ENCODE measurements at regions not wholly inside any gene's neighbourhood (a gene's known extent, or its start where the extent isn't known, plus 50 kb on each side); places are given as distances from the start of the nearest gene placed in this dataset.
A peak's percentile ranks its signal among the peaks of the same experiment; 100 is the strongest.
"Not testable (repeated sequence)": the region's sequence is repeated elsewhere in the genome, so short reads cannot be mapped to it uniquely, and the experiment has no call there.

DNA sequence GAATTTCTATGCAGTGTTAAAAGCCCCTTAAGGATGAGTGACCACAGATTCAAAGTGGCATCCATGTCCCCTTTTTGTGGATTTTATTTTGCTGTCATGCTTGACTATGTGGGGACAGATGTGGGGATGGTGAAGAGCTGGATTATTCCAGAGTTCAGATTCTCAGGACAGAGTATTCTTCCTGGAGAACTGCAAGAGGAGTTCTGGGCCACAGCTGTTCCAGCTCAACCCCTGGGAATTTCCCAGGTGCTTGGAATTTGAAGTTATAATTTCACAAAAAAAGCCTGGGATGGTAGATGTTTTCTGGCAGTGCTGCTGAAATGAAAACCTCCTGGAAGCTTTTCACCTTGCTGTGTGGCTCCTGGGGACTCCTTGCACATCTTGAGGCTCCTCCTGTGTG, 671.8 kb upstream of the MARCKS start:
- peak in 1 of 2 donors; percentile 8 for DNase-seq (ENCODE audit: low read depth in 2 of 2)

DNA sequence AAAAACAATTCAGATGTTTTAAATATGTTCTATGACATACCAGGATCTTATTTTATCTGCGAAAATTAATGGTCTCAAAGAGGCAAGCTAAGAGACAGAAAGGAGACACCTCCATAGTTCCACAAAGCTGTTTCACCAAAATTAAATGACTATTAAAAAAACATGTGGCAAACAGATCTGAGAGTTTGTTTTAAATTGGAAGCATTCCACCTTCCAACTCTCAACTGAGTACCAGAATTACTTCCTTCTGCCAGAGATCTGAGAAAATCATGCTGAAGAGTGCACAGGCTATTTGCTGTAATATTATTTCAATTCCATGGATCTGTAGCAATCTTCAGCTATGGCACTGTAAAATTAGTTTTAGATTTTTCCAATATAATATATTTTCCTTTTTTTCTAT, 669.5 kb upstream of the MARCKS start:
- DNase-seq (ENCODE audit: low read depth in 2 of 2), result no peak

DNA sequence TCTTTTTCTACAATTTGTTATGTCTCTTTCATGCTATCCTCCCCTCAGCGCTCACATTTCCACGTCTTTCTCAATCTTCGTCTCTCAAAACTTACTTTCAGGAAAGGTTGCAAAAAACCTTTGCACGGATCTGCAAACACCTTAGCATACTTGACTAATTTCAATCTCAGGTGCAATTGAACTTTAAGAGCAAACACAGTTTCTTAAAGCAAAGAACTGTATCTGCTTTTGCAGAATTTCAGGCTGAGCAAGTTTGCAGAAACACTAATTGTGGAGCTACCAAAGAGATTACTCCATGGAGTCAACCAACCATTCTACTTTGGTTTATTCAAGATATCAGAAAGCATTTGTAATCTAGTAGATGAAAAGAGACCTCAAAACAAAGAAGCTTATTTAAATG, 668.2 kb upstream of the MARCKS start:
- no peak for DNase-seq (ENCODE audit: low read depth in 2 of 2)

DNA sequence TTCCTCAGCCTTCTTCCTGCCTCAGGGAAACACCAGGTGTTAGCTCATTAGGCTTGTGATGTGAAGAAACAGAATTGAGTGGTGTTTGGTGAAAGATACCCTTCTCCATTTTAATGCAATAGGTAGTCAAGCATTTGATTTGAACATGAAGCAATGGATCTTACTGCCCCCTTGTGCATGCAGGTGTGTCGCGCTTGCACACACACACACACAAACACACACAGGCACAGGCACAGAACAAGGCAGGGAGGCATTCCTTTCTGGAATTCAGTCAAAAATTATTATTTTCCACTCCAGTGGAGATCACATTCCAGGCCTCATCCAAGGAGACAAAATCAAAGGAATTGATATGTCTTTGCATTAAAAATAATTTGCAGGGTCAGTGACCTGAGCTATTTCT, 667.0 kb upstream of the MARCKS start:
- peak in 1 of 2 donors; percentile 25 for DNase-seq (ENCODE audit: low read depth in 2 of 2)

DNA sequence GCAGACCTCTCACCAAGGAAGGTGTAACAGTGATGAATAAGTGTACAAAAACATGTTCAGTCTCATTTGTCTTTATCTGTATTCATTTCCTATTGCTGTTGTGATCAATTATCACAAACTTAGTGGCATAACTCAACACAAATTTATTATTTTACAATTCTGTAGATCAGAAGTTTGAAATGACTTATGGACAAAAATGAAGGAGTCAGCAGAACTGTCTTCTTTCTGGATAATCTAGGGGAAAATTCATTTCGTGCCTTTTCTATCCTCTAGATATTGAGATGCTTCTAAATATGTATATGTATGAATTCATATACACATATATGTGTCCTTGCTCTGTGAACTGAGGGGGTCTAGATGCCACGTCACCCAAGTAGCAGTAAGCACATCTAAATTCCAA, 663.1 kb upstream of the MARCKS start:
- DNase-seq (ENCODE audit: low read depth in 2 of 2), result no peak

DNA sequence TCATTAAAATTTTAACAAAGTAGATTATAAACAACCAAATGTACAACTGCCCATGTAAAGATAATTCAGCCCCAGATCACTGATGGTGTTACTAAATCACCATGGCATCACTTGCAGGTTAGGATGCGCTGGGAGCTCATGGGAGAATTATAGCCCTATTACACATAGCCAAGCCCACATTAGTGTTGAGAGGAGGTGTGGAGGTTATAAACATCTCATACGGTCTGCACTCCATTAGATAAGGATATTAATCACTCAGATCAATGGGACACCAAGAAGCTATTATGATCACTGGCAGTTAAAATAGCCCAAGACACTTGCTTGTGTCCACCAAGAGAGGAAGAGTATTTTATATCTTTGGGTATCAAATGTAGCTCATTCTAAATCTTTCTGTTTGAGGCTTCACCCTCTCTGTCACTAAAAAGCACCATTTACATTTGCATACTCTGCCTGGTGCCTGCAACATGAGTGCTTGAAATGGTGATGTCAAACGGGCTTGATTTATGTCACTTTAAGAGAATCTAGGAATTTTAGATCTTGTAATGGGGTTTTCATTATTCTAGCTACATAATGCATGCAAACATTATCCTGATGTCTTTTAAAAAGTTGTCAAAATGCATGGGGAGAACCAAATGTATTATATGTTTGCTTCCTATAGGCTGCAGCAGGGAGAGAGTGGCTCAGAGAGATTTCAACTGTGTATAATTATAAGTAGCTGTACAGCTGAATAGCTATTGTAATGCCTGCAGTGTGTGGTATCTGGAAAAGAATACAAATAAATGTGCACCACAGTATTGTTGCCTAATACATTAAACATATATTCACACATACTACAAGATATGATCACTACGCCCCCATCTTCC, 654.1 kb upstream of the MARCKS start:
- DNase-seq (ENCODE audit: low read depth in 2 of 2), result no peak

DNA sequence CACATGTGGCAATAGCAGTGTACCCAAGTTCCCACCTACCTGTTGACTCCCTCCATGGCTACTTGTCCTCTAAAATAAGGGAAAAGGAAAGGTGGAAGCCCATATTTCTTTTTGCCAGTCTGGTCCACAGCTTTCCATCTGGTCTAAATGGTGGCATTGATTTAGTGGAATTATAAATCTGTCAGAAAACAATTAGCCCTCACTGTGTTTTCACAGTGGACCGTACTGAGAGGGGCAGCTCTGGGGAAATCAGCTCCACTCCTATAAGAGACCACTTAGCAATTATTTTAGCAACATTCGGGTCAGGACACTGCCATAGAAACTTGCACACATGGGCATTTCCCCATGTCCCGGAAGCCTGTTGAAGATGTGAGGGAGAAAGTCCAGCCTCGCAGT, 653.4 kb upstream of the MARCKS start:
- no peak for DNase-seq (ENCODE audit: low read depth in 2 of 2)

DNA sequence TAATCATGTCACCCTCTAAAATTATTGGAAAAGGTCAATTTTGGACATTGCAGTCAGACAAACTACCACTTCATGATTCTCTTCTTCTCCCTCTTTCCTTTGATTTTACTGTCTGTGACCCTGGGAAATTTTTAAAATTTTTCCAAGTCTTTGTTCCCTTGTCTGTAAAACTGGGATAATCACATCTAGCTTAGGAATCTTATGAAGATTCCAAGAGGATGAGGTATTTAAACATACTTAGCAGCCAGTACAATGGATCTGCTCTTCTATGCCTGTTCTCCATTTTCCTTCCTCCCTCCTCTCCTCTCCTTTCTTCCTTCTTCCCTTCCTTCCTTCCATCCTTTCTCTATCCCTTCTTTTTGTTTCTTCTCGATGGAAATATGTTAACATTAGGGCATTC, 651.6 kb upstream of the MARCKS start:
- no peak for DNase-seq (ENCODE audit: low read depth in 2 of 2)

DNA sequence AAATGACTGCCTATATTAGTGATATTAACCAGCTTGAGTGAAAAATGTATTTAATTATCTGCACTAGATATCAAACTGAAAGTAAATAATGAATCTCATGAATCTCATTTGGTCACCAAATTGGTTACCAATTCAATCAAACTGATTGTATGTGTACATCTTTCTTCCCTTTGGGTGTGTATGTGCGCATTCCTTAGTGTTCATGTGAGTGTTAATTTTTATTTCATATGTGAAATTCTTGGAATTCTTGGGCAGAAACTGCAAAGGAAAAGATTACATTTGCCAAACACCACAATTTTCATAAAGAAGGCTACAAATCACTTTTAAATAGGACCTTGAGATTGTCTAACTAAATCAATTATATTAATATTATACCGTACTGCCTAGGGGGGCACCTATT, 648.4 kb upstream of the MARCKS start:
- peak in 1 of 2 donors; percentile 8 for DNase-seq (ENCODE audit: low read depth in 2 of 2)

DNA sequence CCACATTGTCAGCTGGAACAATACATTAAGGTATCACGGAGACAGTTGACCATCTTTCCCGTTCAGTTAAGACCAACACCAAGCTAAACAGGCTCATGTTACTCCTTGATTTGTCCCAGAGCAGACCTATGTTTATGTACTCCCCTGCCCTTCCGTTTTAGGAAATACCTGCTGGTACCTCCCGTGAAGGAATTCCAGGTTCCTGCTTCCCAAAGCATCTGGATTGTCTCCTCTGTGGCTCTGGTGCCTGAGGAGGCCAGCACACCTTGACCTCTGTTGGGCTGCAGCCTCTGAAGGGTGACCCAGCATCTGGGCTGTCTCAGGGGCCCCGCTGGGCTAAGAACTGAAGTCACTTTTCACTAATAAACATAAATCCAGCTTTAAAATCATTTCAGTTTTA, 647.8 kb upstream of the MARCKS start:
- no peak for DNase-seq (ENCODE audit: low read depth in 2 of 2)

DNA sequence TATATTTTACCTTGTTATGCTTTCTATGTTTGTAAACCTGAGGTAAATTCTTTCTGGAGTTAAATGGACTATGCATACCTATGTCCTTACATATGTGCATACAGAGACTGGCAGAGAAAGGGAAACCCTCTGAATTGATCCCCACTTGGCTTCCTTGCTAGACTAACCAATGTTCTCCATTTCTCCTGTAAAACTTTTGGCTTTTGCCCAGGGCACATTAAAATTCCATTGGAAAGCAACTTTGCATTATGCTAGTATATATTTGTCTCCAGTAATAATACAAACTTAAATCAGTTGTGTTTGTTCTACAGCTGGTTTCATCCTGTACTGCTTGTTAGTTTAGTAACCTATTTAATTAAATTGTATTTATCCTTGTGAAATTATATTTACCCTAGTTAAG, 646.0 kb upstream of the MARCKS start:
- no peak for DNase-seq (ENCODE audit: low read depth in 2 of 2)

DNA sequence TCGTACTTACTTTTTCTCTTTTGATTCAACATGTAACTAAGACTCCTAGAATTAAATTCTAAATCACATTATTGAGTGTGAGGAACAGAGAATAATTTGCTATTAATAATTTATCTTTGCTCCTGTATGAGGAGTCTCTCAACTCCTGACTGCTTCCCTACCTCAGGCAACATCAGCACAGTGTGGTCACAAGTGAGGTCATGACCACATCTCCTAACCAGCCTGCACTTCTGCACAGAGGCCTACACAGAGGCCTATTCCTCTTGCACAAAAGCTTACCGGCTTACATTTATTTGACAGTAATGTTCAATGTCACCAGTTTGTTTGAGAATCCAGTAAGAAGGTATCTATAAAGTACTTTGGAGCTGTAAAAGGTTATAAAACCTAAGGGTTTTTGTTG, 637.4 kb upstream of the MARCKS start:
- DNase-seq (ENCODE audit: low read depth in 2 of 2), result no peak

DNA sequence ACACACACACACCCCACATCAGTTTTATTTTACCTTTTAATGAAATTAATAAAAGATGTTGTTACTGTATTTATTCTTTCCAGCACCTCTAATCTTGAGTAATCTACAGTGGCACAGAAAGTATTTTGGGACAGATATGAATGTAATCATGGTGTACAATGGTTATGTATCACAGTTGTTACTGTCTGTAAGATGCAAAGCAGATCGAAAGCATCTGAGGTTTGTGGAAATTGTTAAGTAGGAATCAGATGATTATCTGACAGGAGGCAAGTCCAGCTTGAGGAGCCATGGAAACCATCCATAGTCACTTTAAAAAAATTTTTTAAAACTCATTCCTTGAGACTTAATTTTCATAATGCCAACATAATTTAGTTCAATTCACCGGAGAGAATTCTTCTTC, 636.3 kb upstream of the MARCKS start:
- DNase-seq (ENCODE audit: low read depth in 2 of 2), result no peak

DNA sequence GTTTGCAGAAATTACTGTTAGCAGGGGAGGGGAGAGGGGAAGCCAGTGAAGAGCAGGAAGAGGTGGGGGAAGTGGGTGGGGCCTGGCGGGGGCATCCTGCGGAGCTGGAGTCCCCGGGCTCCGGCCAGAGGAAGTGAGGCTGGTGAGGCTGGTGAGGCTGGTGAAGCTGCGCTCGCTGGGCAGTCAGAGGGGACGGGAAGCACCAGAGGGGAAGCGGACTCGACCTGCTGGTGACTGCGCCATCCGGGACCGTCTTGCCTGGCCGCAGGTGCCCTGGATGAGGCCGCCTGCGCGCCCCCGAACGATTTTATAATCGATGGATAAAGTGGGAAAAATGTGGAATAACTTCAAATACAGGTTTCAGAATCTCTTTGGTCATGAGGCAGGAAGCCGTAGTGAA, 635.3 kb upstream of the MARCKS start:
- DNase-seq (ENCODE audit: low read depth in 2 of 2), result no peak

DNA sequence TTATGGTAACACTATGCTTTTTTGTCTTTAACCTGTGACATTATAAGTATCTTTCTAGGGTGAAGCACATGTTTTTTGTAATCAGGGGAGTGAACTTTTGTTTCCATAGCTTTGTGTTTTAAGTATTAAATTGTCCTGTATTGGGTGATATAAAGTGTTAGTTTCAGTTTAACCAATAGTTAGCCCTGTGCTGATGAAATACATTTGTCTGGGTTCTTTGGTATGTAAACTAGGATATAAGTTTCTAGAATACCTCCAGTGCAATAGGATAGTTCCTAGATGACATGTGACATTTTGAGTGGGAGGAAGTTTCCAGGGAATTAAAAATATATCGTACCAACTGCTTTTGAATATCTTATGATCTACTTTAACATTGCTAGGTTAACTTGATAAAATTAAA, 611.0 kb upstream of the MARCKS start:
- DNase-seq (ENCODE audit: low read depth in 2 of 2), result no peak

DNA sequence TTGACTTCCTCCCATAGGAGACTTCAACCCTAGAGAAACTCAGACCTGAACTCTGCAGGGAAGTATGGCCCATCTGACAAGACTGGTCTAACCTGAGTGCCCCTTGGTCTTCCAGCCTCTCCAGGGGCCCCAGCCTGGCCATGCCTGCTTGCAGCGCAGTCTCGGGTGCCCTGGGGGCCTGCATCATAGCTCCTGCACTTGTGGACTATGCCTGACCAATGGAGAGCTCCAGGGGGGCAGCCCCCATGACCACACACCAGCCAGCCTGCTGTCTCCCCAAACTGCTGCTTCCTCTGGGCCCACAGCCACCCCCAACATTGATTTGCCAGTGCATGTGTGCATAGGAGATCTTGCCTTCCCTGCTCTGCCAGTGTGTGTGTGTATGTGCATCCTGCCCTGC, 608.6 kb upstream of the MARCKS start:
- DNase-seq (ENCODE audit: low read depth in 2 of 2), result no peak

DNA sequence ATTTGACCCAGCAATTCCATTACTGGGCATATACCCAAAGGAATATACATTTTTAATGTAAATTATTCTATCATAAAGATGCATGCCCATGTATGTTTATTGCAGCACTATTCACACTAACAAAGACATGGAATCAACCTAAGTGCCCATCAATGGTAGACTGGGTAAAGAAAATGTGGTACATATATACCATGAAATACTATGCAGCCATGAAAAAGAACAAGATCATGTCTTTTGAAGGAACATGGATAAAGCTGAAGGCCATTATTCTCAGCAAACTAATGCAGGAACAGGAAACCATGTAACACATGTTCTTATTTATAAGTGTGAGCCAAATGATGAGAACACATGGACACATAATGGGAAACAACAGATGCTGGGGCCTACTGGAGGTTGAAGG, 603.0 kb upstream of the MARCKS start:
- not testable (repeated sequence) for DNase-seq (ENCODE audit: low read depth in 2 of 2)

DNA sequence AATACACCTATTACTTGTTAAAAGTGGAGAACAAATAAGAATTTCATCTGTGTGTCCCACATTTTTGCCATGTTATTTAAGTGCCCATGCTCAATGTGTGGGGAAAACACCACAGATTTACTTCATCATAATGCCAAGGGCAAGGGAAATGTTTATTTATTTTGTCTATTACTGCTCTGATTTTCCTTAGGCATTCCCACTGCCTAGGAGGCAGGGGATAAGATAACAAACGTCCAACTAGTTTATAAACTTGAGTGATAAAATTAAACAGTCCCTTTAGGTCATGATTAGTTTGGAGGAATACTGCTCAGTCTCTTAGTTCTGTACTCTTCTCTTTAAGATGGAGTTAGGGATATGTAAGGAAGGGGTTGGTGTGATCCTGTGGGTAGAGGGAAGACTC, 598.4 kb upstream of the MARCKS start:
- DNase-seq (ENCODE audit: low read depth in 2 of 2), result no peak

DNA sequence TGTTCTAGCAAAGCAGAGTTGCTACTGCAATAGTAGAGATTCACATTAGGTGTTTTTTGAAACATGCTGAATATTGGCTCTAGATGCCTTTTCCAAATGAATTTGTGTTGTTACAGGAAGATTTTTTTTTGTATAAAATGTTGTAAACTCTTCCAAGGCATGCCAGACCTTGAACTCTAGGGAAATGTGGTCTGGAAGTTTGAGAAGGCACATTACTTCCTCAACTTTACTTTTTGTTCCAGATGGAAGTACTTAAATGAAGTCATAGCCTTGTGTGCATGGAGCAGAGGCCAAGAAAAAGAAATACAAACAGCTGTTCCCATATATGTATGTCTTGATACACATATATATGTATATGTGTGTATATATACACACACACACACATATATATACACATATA, 585.7 kb upstream of the MARCKS start:
- no peak for DNase-seq (ENCODE audit: low read depth in 2 of 2)

DNA sequence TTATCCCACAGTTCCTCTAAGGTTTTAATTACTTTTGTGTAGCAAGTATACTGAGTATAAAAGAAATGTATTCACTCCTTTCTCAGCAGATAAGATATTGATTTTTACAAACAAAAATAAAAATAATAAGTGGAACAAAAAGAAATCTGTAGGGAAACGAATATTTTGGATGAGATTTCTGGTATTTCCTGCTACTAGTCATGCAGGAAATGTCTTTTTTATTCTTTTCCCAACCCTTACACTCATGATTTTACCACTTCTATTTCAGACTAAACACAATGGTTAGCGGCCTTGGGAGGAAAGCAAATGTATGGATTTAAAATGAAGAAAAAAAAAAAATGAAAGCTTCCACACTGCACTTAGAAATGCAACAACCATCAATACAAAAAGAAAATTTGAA, 580.5 kb upstream of the MARCKS start:
- peak; percentile 60 to 66 for DNase-seq (ENCODE audit: low read depth in 2 of 2)

DNA sequence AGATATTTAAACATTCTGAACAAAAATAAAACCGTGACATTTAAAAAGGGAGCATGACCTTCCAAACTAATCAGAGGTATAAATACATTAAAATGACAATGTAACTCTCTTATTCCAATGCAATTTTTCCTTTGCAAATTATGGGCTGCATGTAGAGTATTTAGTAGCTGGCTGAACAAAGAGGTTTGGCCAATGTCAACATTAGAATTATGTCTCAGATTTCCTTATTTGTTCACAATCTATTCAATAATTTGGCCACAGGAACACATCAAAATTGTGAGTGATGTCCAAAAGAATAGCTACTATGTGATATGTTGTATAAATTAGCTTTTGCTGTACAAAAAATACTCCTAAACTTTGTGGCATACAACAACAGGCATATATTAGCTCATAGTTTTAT, 580.0 kb upstream of the MARCKS start:
- peak in 1 of 2 donors; percentile 62 for DNase-seq (ENCODE audit: low read depth in 2 of 2)

DNA sequence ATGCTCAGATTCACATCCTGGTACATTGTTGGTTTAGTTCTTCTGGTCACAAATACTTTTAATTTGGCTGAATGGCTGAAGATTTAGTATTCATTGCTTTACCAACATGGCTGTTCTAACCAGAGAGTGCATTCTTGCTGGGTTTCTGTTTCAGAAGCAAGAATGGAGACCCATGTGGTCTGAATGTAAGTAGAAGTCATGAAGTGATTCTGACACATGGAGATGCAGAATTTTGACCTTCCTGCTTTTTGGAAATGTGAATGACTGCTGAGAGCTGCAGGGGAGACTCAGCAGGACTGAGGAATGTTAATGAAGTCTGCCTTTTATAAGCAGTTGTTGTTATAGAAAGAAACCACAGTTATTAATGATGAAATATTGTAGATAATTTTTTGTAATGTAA, 576.1 kb upstream of the MARCKS start:
- DNase-seq (ENCODE audit: low read depth in 2 of 2), result no peak

DNA sequence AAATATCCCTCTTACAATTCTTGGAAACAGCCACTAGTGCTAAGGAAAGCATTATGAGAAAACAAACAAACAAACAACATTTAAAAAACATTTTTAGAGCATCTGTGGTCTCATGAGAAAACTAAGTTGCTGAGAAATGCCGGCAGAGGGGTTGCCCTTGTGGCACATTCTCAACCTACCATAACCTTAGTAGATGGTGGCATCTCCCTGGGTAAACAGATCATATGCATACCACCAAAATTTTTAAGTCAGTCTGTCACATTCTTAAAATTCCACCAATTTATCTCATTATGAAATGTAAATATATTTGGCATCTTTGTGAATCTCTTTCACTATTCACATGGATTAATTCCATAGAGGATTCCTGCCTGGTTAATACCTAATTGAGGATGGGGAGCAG, 575.7 kb upstream of the MARCKS start:
- no peak for DNase-seq (ENCODE audit: low read depth in 2 of 2)

DNA sequence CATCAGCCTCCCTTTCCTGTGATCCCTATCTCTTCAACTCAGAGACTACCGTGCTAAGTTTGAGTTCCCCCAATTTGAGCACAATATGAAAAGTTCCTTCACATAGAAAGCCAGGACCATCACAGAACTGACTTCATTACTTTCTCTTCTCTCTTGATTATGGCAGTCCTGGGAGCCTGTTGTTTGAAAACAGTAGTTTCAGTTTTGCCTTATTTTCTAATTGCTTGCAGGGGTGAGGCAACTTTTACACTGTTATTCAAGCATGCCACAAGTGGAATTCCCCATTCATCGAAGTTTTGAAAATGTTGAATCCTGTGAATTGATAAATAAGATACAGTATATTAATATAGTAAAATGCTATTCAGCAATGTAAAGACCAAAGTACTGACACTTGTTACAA, 569.7 kb upstream of the MARCKS start:
- DNase-seq (ENCODE audit: low read depth in 2 of 2), result no peak

Data from lung microvascular endothelial cell (primary cell).